Breast epithelium (tissue), 3 donors: ENCODE measurements at regions not wholly inside any gene's neighbourhood (a gene's known extent, or its start where the extent isn't known, plus 50 kb on each side); places are given as distances from the start of the nearest gene placed in this dataset.

Experiments
- POLR2A ChIP-seq: fragments of 450-650 bp; IDR thresholded peaks from one replicate; pipeline ENCODE4 v1.6.1; 2016; ENCODE audit warnings: antibody characterized with exemption, mild to moderate bottlenecking, moderate library complexity
- TF ChIP-seq, protein P1 (sequence below), 3 donors: fragments of 450-650 bp; IDR thresholded peaks; one replicate each; pipeline ENCODE4 v1.5.1; 2016 to 2017; ENCODE audit warnings: antibody characterized with exemption in 3 of 3, mild to moderate bottlenecking in 3 of 3, moderate library complexity in 3 of 3

DNA sequence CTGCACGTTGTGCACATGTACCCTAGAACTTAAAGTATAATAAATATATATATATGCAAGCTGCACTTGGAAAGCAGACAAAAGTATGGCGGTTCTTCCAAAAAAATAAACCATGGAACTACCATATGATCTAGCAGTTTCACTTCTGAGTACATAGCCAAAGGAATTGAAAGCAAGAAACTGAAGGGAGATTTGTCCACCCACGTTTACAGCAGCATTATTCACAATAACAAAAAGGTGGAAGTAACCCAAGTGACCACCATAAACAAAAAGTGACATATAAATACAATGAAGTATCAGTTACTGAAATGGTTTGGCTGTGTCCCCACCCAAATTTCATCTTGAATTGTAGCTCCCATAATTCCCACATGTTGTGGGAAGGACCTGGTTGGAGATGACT, 525.3 kb upstream of the CELF2 start:
- TF ChIP-seq, protein P1, sequence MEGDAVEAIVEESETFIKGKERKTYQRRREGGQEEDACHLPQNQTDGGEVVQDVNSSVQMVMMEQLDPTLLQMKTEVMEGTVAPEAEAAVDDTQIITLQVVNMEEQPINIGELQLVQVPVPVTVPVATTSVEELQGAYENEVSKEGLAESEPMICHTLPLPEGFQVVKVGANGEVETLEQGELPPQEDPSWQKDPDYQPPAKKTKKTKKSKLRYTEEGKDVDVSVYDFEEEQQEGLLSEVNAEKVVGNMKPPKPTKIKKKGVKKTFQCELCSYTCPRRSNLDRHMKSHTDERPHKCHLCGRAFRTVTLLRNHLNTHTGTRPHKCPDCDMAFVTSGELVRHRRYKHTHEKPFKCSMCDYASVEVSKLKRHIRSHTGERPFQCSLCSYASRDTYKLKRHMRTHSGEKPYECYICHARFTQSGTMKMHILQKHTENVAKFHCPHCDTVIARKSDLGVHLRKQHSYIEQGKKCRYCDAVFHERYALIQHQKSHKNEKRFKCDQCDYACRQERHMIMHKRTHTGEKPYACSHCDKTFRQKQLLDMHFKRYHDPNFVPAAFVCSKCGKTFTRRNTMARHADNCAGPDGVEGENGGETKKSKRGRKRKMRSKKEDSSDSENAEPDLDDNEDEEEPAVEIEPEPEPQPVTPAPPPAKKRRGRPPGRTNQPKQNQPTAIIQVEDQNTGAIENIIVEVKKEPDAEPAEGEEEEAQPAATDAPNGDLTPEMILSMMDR (IDR thresholded peaks at IDR 0.05) = no peak
- TF ChIP-seq POLR2A = no peak
